ENCODE measurements at regions not wholly inside any gene's neighbourhood (a gene's known extent, or its start where the extent isn't known, plus 50 kb on each side); places are given as distances from the start of the nearest gene placed in this dataset.
"Not testable (repeated sequence)": the region's sequence is repeated elsewhere in the genome, so short reads cannot be mapped to it uniquely, and the experiment has no call there.

DNA sequence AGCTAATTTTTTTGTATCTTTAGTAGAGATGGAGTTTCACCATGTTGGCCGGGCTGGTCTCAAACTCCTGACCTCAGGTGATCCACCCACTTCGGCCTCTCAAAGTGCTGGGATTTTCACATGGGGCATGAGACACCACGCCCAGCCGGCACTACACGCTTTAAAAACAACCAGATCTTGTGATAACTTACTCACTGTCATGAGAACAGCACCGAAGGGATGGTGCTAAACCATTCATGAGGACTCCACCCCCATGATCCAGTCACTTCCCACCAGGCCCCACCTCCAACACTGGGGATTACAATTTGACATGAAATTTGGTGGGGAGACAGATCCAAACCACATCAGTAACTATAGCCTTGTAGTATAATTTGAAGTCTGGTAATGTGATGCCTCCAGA lies 67.4 kb upstream of the ZNF169 start:
- not testable (repeated sequence) for DNase-seq (ENCODE audit: low read depth)

DNA sequence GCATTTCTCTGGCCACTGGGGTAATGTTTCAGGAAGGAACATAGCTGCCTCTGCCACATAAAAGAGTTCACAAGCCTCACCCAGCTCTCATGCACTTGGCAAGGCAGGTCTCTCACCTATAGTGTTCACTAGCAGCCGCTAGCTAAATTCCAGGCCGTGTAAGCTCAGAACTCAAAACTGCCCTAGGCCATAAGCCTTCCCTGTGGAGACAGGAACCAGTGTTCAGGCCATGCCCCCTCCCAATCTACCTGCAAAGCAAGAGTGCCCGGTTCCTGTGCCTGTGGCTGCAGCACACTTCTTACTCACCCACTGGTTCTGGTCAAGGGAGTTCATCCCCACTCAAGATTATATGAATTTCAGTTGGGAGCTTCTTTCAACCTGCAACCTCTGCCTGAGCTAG lies 60.7 kb upstream of the ZNF169 start:
- DNase-seq (ENCODE audit: low read depth), result no peak

DNA sequence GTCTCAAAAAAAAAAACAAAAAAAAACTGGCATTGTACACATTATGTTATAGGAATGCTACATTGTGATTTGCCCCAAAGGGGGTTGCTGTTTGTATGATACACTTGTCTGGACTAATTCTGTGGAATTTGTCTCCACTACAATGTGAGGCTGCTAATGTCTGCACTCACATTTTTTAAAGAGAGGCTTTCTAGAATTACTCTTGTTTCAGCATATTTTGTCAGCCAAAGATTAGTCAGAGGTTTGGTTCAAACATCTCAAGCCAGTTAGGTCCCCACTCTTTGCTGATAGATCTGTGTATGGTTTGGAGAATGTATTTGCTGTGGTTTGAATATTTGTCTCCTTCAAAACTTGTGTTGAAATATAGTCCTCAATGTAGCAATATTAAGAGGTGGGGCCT lies 59.3 kb upstream of the ZNF169 start:
- DNase-seq (ENCODE audit: low read depth), result no peak

DNA sequence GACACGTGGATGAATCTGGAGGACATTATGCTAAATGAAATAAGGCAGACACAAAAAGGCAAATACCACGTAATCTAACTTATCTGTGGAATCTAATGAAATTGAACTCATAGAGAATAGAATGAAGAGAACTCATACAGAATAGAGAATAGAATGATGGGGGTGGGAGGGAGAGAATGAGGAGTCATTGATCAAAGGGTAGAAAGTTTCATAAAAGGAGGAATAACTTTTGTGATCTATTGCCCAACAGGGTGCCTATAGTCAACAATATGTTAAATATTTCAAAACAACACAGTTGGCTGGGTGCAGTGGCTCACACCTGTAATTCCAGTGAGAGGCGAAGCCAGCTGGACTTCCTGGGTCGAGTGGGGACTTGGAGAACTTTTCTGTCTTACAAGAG lies 54.9 kb upstream of the ZNF169 start:
- no peak for DNase-seq (ENCODE audit: low read depth)

DNA sequence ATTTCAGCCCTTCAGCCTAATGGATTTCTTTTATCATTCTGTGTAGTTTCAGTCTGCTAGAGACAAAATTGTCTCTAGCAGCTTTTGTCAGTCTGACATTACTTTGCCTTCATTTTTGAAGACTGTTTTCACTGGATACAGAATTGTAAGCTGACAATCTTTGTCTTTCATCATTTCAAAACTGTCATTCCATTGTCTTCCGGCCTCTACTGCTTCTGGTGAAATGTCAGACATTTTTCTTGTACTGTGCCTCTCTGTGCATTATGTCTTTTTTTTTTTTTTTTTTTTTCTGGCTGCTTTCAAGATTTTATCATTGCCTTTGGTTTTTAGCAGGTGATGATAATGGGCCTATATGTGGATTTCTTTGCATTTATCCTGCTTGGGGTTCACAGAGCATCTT lies 51.3 kb upstream of the ZNF169 start:
- DNase-seq (ENCODE audit: low read depth), result no peak

Data from T follicular helper cell (primary cell).